H9 (cell line): ENCODE measurements at regions not wholly inside any gene's neighbourhood (a gene's known extent, or its start where the extent isn't known, plus 50 kb on each side); places are given as distances from the start of the nearest gene placed in this dataset.

ENCODE experiments used
- DNase-seq: peaks from one replicate; pipeline ENCODE4 v3.0.0-alpha.2; 2017
- H2AFZ ChIP-seq: one replicate; pipeline ENCODE4 v1.6.1; 2013; ENCODE audit warnings: mild to moderate bottlenecking, low read length, control low read depth, moderate library complexity
- H2AK5ac ChIP-seq: 2 replicates; pipeline ENCODE4 v1.6.1; 2013; ENCODE audit warnings: low read length, control low read depth, mixed read lengths; ENCODE audit not compliant: insufficient read length
- H2BK120ac ChIP-seq: one replicate; pipeline ENCODE4 v1.6.1; 2013; ENCODE audit warnings: low read depth, mild to moderate bottlenecking, low read length, control low read depth, inconsistent platforms; ENCODE audit not compliant: poor library complexity, severe bottlenecking
- H2BK12ac ChIP-seq: 2 replicates; pipeline ENCODE4 v1.6.1; 2013; ENCODE audit warnings: low read length, control low read depth, mixed read lengths, low read depth; ENCODE audit not compliant: insufficient read length
- H2BK15ac ChIP-seq: 2 replicates; pipeline ENCODE4 v1.6.1; 2013; ENCODE audit warnings: low read depth, low read length, control low read depth
- H2BK20ac ChIP-seq: one replicate; pipeline ENCODE4 v1.6.1; 2013; ENCODE audit warnings: low read depth, mild to moderate bottlenecking, low read length, control low read depth, inconsistent platforms; ENCODE audit not compliant: poor library complexity, severe bottlenecking
- H2BK5ac ChIP-seq: 2 replicates; pipeline ENCODE4 v1.6.1; 2013; ENCODE audit warnings: low read length, control low read depth, mixed read lengths; ENCODE audit not compliant: insufficient read length
- H3K14ac ChIP-seq: 2 replicates; pipeline ENCODE4 v1.6.1; 2013; ENCODE audit warnings: low read length, control low read depth; ENCODE audit not compliant: insufficient read depth
- H3K18ac ChIP-seq: 2 replicates; pipeline ENCODE4 v1.6.1; 2013; ENCODE audit warnings: low read depth, mild to moderate bottlenecking, mixed read lengths, low read length, control low read depth; ENCODE audit not compliant: insufficient read length
- H3K23ac ChIP-seq: 2 replicates; pipeline ENCODE4 v1.6.1; 2013; ENCODE audit warnings: low read length, control low read depth, mixed read lengths, low read depth; ENCODE audit not compliant: insufficient read length
- H3K23me2 ChIP-seq: 2 replicates; pipeline ENCODE4 v1.6.1; 2013; ENCODE audit warnings: low read depth, mild to moderate bottlenecking, mixed read lengths, low read length, control low read depth; ENCODE audit not compliant: insufficient read length, poor library complexity, severe bottlenecking
- H3K27ac ChIP-seq: 2 replicates; pipeline ENCODE4 v1.5.1; 2013; ENCODE audit warnings: low read length, control low read depth, mixed read lengths, low read depth; ENCODE audit not compliant: insufficient read length
- H3K27me3 ChIP-seq: 2 replicates; pipeline ENCODE4 v1.6.1; 2013; ENCODE audit warnings: low read length, control low read depth, inconsistent platforms; ENCODE audit not compliant: insufficient read depth
- H3K4ac ChIP-seq: 2 replicates; pipeline ENCODE4 v1.6.1; 2013; ENCODE audit warnings: low read depth, mild to moderate bottlenecking, control low read depth, inconsistent platforms, low read length, moderate library complexity
- H3K4me1 ChIP-seq: 2 replicates; pipeline ENCODE4 v1.6.1; 2013; ENCODE audit warnings: low read length, control low read depth, inconsistent platforms; ENCODE audit not compliant: insufficient read depth
- H3K4me2 ChIP-seq: 2 replicates; pipeline ENCODE4 v1.6.1; 2013; ENCODE audit warnings: low read length, control low read depth, mixed read lengths; ENCODE audit not compliant: insufficient read length, insufficient read depth
- H3K56ac ChIP-seq: 2 replicates; pipeline ENCODE4 v1.6.1; 2013; ENCODE audit warnings: low read depth, mild to moderate bottlenecking, mixed read lengths, low read length, control low read depth; ENCODE audit not compliant: insufficient read length
- H3K79me1 ChIP-seq: 2 replicates; pipeline ENCODE4 v1.6.1; 2013; ENCODE audit warnings: low read depth, mild to moderate bottlenecking, moderate library complexity, low read length, control low read depth, inconsistent platforms; ENCODE audit not compliant: insufficient read depth, poor library complexity, severe bottlenecking
- H3K79me2 ChIP-seq: 2 replicates; pipeline ENCODE4 v1.6.1; 2013; ENCODE audit warnings: low read length, control low read depth, inconsistent platforms; ENCODE audit not compliant: insufficient read depth
- H3K9ac ChIP-seq: 2 replicates; pipeline ENCODE4 v1.6.1; 2013; ENCODE audit warnings: low read length, control low read depth, mixed read lengths; ENCODE audit not compliant: insufficient read length; ENCODE audit errors: extremely low read depth
- H3K9me3 ChIP-seq: one replicate; pipeline ENCODE4 v1.6.1; 2013; ENCODE audit warnings: low read depth, low read length, inconsistent platforms; ENCODE audit not compliant: control insufficient read depth
- H3T11ph ChIP-seq: one replicate; pipeline ENCODE4 v1.6.1; 2013; ENCODE audit warnings: mild to moderate bottlenecking, low read length, control low read depth, inconsistent platforms
- H4K20me1 ChIP-seq: one replicate; pipeline ENCODE4 v1.6.1; 2013; ENCODE audit not compliant: control insufficient read depth, insufficient read length, insufficient read depth
- H4K5ac ChIP-seq: 2 replicates; pipeline ENCODE4 v1.6.1; 2013; ENCODE audit warnings: low read depth, mild to moderate bottlenecking, mixed read lengths, low read length, control low read depth; ENCODE audit not compliant: insufficient read length
- H4K8ac ChIP-seq: replicated peaks from 2 replicates; pipeline ENCODE4 v1.6.1; 2013; ENCODE audit warnings: low read length, control low read depth, mixed read lengths, low read depth; ENCODE audit not compliant: insufficient read length
- H4K91ac ChIP-seq: 2 replicates; pipeline ENCODE4 v1.6.1; 2013; ENCODE audit warnings: low read depth, mild to moderate bottlenecking, moderate library complexity, mixed read lengths, low read length, control low read depth; ENCODE audit not compliant: insufficient read length
- H3K27ac Mint-ChIP-seq, 3 experiments: 2 replicates in 2 of 3; 3 replicates in 1 of 3; pipeline ENCODE4 v1.8.0; 2020 to 2021; ENCODE audit warnings: mixed read lengths in 3 of 3, mild to moderate bottlenecking in 1 of 3, moderate library complexity in 1 of 3
- H3K27me3 Mint-ChIP-seq: 2 replicates; pipeline ENCODE4 v1.8.0; 2021; ENCODE audit warnings: low read depth, mild to moderate bottlenecking, moderate library complexity, mixed read lengths
- H3K36me3 Mint-ChIP-seq, 3 experiments: 2 replicates in 2 of 3; 3 replicates in 1 of 3; pipeline ENCODE4 v1.8.0; 2020 to 2021; ENCODE audit warnings: low read depth in 3 of 3, mixed read lengths in 3 of 3; ENCODE audit not compliant: insufficient read depth in 1 of 3
- H3K4me1 Mint-ChIP-seq, 2 experiments: 2 replicates each; pipeline ENCODE4 v1.8.0; 2020; ENCODE audit warnings: mixed read lengths in 2 of 2
- H3K4me3 Mint-ChIP-seq, 2 experiments: 2 replicates in 1 of 2; 3 replicates in 1 of 2; pipeline ENCODE4 v1.8.0; 2020 to 2021; ENCODE audit warnings: mild to moderate bottlenecking in 2 of 2, mixed read lengths in 2 of 2, moderate library complexity in 1 of 2
- H3K9me3 Mint-ChIP-seq, 2 experiments: 2 replicates in 1 of 2; 3 replicates in 1 of 2; pipeline ENCODE4 v1.8.0; 2020; ENCODE audit warnings: mild to moderate bottlenecking in 2 of 2, mixed read lengths in 2 of 2, moderate library complexity in 1 of 2
- CTCF ChIP-seq: fragments of 200-600 bp; sonication (generic); conservative IDR thresholded peaks from 3 replicates; pipeline ENCODE4 v1.8.0; 2021; ENCODE audit warnings: antibody characterized with exemption, mild to moderate bottlenecking
- WGBS: extraction: QIAGEN DNeasy Blood & Tissue Kit; methylation state at CpG from one replicate; pipeline ENCODE4 v1.1.7; 2013; ENCODE audit warnings: missing lambda C conversion rate, low lambda C conversion rate, mixed read lengths; ENCODE audit not compliant: insufficient read length; ENCODE audit errors: extremely low coverage; 5-methylcytosine and 5-hydroxymethylcytosine counted together

- H3K36me3 Mint-ChIP-seq: no peaks in the 10 kb centered on the region; a peak in 1 of 7 replicates
- Histone ChIP-seq H4K8ac (no peak overlapping the region), H3K23ac (no peak overlapping the region), H3K23me2 (no peaks in the 10 kb centered on the region), H3K9ac (no peak overlapping the region), H3K4me2 (no peak overlapping the region), H3K56ac (no peak overlapping the region), H2AFZ (no peak overlapping the region), H3K4me1 (no peaks in the 10 kb centered on the region), H3K9me3 (no peaks in the 10 kb centered on the region), H3K14ac (no peak overlapping the region), H3K27me3 (no peaks in the 10 kb centered on the region), H3K27ac (no peak overlapping the region), H3K79me1 (no peaks in the 10 kb centered on the region), H2BK120ac (no peak overlapping the region), H4K20me1 (no peaks in the 10 kb centered on the region), H2AK5ac (no peak overlapping the region), H2BK5ac (no peak overlapping the region), H2BK15ac (no peak overlapping the region), H3T11ph (no peak overlapping the region), H2BK12ac (no peak overlapping the region), H3K79me2 (no peaks in the 10 kb centered on the region), H3K4ac (no peak overlapping the region), H2BK20ac (no peak overlapping the region), H4K5ac (no peak overlapping the region), H3K18ac (no peak overlapping the region), H4K91ac (no peak overlapping the region)
- WGBS: no CpG with 5 or more reads among the region's 5 CpGs
- H3K9me3 Mint-ChIP-seq: no peaks in the 10 kb centered on the region
- H3K27ac Mint-ChIP-seq: no peak overlapping the region
- no peaks in the 10 kb centered on the region for H3K27me3 Mint-ChIP-seq
- DNase-seq: no peak
- no peak overlapping the region for H3K4me3 Mint-ChIP-seq
- peak; percentile 67 for TF ChIP-seq CTCF
- peaks cover 4 to 6% of the 10 kb centered on the region in 2 experiments; a peak in 2 of 4 replicates for H3K4me1 Mint-ChIP-seq
Observed at GRCh38 chr12:100733817-100734593, 60.6 kb upstream of the ANO4 start.
